ENCODE measurements at regions not wholly inside any gene's neighbourhood (a gene's known extent, or its start where the extent isn't known, plus 50 kb on each side); places are given as distances from the start of the nearest gene placed in this dataset.
A peak's percentile ranks its signal among the peaks of the same experiment; 100 is the strongest.

GRCh38 chr5:74139589-74139988, 500.9 kb downstream of the ENC1 start:
- DNase-seq: no peak

GRCh38 chr5:74138721-74139120, 501.8 kb downstream of the ENC1 start:
- DNase-seq: no peak

- no peak for DNase-seq
These were observed 504.2 kb downstream of the ENC1 start for GRCh38 chr5:74136276-74136825.

DNA sequence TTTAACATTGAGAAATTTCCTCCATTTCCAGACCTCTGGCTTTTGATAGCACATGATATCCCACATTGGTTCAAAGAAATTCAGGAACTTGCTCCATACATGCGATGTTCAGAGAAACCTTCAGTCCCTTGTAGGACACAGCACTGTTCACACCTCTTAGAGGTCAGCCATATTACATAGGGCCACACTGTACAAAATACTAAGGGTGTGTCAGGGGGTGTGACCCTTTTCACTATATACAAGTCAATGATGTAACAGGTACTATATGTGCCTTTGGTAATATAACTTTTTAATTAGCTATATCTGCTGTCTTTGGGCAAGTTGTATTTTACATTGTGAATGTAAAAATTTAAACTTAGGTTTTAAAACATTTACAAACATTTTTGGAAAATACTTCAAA, 505.5 kb downstream of the ENC1 start:
- no peak for DNase-seq

DNA sequence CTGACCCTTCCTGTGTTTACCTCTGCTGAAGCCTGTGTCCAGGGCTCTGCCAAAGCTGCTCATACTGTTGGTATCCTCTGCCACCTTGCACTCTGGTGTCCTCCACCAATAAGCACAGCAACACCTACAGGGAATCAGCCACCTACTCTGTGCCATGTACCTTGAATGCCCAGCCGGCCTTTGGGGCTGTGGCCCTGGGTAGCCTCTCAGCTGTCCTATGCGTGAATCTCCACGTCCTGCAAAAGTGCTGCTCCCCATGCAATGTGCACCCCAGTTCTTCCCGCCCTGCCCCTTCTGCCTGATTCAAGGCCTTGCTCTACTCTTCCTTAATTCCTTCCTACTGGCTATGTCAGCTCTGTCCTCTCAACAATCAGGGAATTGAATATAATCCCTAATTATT, 506.5 kb downstream of the ARHGEF28 start:
- no peak for DNase-seq

- no peak for DNase-seq
These were observed 505.3 kb downstream of the ARHGEF28 start for GRCh38 chr5:74131250-74131649.

DNA sequence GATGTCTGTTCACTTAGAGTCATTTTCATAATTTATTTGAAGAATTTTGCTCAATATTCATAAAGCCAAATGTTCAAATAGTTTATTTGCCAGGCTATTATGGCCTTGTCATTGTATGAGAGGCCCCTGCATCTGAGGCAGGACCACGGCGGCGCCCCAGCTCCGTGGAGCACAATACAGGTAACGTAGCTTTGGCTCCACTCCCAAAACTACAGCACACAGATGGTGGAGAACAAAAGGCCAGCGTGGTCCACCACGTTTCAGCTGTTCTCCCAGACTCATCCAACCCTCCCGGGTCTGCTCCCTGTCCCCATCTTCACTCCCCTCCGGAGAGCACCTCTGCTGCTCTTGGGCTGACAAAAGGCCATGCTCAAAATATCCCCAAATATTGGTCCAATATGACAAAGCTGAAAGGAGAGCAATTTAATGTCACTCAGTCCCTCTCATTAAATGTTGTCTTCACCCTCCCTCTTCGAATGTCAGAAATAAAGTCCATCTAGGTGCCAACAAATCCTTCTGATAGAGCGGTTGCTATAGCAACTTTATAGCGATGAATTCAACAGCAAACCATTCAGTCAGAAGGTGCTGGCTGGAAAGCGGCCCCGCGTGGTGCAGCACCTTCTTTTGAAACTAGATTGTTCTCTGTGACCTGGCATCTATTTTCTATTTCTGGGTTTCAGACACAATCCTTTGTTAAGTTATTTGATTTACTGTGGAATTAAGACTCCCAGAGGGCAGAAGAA, 504.3 kb downstream of the ARHGEF28 start:
- peak; percentile 95 for DNase-seq

DNA sequence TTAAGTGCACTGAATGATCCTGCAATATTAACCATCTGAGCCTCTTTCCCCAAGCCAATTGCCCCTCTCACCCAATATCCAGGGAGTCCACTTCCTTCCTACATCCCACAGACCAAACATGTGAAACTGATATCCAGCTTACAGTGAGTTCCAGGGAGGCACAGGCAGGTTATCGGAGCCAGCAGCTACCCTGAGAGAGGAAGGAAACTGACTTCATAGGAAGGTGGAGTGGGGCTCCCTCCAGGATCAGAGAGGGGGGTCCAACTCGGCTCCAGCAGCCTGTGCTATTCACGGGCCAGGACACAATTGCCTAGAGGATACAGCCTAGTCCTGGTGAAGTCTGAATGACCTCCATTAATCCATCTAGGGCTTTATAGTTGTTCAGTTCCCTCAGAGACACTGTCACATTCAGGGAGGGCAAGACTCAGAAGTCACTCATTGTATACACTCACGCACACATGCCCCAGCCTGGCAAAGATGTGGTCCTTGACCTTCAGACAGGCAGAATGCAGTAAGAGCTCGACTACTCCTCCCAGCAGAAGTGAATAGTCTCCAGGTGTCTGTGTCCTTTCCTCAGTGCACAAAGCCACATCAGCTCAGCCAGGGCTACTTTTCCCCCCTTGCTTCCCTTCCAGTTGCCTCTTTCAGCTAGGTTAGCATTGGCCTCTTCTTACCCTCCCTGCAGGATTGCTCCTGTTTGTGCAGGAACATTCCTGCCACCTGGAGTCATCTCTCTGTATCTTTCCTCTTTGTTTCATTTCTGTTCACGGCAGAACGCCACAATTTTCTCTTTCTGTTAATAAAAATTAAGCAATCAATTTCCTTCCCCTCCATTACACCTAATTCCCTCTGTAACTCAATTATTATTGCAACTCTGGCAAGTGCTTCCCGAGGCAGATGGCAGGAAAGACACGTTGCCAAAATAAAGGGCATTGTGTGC, 501.7 kb downstream of the ARHGEF28 start:
- peak; percentile 78 for DNase-seq

DNA sequence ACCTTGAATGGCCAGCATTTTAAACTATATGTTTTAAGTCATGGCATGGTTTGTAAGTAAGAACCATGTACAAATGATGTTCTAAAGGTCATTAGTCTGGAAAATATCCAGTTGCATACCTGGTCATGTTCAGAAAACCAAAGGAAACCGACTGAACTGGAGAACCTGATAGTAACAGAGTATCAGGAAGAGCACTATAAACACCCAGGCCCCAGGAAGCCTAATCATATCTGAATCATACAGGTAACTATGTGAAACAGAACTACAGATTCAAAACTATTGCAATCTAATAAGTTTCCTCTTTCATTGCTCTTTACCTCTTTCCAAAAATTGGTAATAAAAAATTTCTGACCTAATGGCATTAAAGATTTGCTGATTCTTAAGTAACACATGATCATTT, 500.3 kb downstream of the ARHGEF28 start:
- DNase-seq: no peak

GRCh38 chr5:74124826-74125225, 498.8 kb downstream of the ARHGEF28 start:
- peak; percentile 74 for DNase-seq

DNA sequence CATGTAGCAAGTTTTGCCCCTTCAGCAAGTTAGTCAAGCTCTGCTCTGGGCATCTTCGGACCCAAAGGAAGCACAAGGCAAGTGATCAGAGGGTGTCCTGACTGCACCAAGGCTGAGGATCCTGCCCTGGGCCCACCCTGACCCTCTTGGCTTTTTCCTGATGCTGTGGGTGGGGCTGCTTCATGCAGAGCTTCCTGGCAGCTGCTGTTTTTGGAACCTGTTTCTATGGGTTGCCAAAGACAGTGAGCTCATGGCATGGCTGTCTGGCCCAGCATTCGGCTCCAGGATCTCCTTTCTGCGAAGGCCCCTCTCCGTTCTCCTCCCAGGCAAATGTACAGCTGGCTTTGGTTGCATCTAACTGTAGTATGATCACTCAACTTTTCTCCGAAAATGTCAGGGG, 497.9 kb downstream of the ARHGEF28 start:
- DNase-seq: no peak

DNA sequence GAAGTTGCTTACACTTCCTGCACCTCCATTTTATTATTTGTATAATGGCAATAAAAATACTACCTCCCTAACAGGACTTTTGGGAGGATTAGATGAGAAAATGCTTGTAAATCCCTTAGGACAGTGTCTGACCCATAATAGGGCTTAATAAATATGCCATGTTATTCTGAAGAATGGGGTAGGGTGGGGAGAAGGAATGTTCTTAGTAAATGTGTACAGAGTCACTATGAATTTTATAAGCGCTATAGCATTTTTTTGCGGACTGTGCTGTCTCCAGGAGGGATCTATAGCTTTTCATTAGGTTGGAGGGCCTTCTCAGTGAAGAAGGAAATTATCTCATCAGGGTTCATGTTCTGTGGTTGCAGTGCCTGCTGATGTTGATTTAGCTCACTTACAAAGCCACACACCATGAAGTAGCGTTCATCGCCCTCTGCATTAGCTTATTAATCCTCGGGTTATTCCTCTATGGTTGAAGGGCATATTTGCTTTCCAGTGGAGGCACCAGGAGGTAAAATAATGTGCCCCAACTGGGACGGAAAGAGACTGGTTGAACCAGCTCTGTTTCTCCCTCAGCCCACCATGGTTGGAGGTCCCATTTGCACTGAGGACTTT, 497.1 kb downstream of the ARHGEF28 start:
- peak; percentile 88 for DNase-seq

DNA sequence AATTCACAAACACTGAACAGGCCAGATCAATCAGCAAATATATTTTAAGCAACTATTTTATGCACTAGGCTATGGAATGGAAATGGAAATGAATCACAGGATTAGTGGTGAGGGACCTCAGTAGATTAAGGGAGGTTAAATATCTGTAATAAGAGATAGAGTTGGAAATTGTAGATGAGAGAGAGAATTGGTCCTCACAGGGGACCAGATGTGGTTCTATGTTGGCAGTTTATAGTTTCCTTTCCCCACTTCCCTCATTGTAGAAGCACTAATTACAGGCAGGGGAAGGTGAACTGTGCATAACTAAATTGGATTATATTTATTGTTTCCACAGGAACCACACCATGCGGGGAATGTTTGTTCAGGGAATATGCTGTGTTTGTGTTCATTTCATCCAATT, 496.2 kb downstream of the ARHGEF28 start:
- peak; percentile 48 for DNase-seq

GRCh38 chr5:74120585-74120984, 494.6 kb downstream of the ARHGEF28 start:
- no peak for DNase-seq

DNA sequence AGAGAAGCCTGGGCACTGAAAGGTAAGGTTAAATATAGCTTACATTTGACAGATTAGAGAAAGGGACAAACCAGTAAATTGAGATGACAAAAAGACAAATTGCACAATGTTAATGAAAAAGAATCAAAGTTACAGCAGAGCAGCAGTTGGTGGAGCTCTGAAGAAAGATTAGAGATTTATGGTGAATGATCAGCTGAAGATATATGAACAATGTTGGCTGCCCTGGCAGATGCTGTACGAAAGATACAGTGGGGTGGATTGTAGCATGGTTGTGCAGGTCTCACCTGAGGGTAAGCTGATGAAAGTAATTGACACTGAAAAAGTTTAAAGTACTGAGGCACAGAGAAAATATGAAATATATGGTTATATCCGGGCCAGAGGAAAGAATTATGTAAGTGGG, 492.1 kb downstream of the ARHGEF28 start:
- no peak for DNase-seq

DNA sequence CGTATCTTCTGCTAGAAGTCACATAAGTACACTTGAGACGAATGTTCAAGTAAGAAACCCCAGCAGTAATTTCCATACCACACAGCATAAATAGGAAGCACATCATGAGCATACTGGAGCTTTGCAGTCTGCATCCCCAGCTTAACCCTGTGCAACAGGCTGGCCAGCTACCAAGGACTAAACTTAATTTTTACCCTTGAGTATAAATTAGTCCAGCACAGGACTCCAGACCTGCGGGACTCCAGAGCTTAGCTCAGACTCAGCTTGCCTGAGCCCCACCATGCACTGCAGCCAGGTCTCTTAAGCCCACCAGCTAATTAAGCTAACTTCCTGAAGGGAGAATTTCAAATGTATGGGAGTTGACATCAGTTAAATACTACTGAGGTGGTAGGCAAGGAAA, 491.0 kb downstream of the ARHGEF28 start:
- DNase-seq: no peak

DNA sequence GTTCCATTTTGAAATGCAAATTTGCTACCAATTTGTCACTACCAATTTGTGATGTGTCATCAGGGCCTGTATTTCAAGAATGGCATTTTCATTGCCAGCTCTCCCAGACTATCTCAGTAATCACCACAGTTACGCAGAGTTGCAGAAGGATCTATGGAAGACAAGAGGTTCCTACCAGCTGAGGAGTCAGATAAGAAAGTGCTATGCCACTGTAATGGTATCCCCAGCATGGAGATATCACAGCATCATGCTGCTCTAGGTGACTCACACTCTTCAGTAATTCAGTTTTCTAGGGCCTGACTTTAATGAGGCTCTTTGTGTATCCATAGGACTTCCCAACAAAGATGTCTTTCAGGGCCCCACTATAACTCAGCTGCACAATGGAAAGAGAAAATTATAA, 490.3 kb downstream of the ARHGEF28 start:
- no peak for DNase-seq

GRCh38 chr5:74113927-74114326, 487.9 kb downstream of the ARHGEF28 start:
- no peak for DNase-seq

DNA sequence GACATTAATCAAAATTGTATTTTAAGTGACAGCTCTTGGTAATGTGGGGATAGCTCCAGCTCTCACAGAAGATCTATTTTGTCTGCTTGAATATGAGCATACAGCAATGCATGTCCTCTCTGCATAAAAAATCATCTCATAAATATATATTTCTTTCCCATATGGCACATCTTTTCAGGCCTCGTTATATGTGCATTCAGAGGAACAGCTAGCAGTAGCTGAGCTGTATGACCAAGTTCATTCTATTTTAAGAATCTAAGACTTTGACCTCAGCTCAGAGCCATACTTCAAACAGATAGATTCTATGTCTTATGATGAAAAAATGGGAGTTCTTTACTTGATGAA, 487.2 kb downstream of the ARHGEF28 start:
- no peak for DNase-seq

DNA sequence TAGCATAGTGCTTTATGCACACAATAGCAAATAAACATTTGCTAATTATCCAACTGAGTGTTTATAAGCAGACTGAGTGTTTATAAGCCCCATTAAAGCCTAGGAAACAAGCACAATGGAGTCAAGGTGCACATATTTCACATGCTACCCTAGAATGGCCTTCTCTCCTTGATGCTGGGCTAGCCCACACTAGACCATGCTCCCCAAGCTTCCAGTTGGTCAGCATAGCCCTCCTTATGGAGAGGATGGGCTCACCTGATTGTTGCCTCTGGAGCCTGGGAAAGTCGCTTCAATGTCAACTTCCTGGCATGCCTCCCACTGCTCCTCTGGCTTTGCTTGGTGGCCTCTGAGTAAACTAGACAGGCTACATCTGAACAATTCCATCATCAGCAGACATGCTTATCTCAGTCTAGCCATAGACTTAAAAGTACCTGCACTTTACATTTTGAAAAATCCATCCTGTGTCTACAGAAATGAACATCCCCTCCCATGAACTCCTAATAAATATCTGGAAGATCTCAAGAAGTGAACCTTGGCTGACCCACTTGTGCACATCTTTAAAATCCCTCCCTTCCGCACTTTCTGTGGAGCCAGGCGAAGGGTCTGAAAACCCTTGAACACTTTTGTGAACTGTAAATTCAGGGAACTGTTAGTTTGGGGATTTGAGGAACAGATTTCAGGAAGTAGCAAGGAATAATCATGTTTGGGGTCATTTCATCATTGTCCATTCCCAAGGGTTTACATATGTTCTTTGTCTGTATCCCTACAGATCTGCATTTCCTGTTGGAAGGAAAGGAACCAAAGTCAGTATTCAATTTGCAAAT, 486.6 kb downstream of the ARHGEF28 start:
- DNase-seq: peak; percentile 12

GRCh38 chr5:74111764-74112163, 485.8 kb downstream of the ARHGEF28 start:
- no peak for DNase-seq

GRCh38 chr5:74109344-74109743, 483.3 kb downstream of the ARHGEF28 start:
- DNase-seq: no peak

- no peak for DNase-seq
These were observed 481.9 kb downstream of the ARHGEF28 start for GRCh38 chr5:74107899-74108298.

All from NCI-H146 (cell line).